GM18870 (cell line): ENCODE measurements at regions not wholly inside any gene's neighbourhood (a gene's known extent, or its start where the extent isn't known, plus 50 kb on each side); places are given as distances from the start of the nearest gene placed in this dataset.

Source experiments
- ATAC-seq: cut with Tn5 transposase; IDR thresholded peaks from one replicate; pipeline ENCODE4 v1.9.1; 2021; ENCODE audit warnings: moderate library complexity; ENCODE audit not compliant: unreplicated experiment

DNA sequence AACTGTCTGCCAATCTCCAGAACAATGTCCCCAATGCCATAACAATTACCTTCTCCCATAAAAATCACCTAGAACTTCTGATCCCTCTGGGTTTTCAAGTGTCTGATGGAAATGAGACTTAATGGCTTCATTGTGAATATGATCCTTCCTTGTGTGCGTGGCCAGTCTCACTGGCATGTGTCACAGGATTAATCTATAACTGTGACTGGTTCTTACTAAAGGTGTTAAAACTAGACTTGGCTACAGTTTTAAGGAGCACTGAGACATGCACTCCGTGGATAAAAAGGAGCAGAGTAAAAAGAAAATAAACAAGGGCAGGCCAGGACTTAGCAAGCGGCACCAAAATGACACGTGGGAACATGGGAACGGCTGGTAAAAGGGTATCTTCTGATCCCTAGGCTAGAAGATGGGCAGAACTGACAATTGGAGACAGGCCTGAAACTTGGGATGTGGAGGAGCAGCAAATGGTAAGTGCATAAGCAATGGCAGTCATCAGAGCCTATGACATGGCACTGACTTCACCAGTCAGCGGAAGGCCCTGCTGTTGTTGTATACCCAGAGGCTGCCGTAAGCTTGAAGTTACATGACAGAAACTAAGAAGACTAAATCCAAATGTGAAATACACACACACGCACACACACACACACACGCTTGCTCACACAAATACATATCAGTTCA, 256.6 kb upstream of the NOCT start:
- no peak for ATAC-seq

DNA sequence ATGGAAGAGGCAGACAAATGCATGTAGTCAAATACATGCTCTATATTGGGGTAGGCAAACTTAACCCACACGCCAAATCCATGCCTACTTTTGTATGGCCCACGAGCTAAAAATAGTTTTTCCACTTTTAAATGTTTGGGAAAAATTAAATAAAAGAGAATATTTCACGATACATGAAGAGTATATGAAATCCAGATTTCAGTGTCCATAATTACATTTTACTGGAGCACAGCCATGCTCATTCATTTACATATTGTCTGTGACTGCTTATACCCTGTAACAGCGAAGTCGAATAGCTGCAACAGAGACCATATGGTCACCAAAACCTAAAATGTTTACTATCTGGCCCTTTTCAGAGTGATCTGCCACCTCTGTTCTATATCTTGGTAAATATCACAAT, 257.4 kb upstream of the NOCT start:
- no peak for ATAC-seq

DNA sequence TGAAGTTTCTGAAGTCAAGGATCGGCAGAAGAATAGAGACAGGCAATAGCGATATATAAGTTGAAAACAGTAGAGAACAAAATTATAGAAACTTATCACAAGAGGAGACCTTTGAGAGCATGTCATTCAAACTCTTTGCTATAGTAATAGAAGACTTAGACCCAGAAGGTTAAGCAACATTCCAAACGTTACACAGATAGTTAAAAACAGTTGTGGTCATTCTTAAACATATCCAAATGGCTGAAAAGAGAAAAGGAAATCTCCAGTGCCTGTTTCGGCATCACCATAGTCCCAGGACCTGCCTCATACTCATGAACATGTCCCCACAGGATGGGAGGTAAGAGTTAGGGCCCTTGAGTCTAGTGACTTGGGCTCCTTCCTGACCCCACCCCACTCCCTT, 258.1 kb upstream of the NOCT start:
- no peak for ATAC-seq

DNA sequence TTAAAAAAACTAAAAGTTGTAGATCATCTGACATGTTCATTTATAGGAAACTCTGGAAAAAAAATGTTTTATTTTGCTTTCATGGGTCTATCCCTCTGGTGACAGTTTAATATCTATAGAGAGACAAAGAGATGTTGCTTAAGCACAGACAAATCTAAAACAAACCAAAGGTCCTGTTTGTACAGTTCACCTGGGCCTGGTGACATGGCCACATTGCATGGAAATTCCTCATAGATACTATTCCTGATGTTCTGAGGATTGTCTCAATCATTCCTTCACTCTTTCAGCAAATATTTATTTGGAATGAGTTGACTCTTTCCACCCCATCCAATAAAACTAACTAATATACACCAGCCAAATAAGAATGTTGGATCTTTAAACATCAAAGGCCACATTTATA, 259.1 kb upstream of the NOCT start:
- ATAC-seq = no peak

DNA sequence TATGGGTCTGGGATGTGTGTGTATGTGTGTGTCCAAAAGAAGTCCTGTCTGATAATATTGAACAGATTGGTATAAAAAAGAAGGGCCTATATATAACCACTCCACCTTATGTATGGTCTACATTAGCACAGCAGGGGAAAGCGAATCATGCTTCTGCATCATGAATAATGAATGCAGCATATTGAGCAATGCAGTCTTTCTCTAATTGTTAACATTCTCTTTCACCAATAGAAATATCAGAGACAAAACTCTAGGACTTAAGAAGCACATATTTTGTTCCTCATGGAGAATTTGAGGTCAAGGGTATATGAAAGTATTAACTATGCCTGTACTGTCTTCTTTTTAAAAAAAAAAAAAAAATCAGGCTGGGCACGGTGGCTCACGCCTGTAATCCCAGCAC, 264.3 kb upstream of the NOCT start:
- ATAC-seq = no peak

DNA sequence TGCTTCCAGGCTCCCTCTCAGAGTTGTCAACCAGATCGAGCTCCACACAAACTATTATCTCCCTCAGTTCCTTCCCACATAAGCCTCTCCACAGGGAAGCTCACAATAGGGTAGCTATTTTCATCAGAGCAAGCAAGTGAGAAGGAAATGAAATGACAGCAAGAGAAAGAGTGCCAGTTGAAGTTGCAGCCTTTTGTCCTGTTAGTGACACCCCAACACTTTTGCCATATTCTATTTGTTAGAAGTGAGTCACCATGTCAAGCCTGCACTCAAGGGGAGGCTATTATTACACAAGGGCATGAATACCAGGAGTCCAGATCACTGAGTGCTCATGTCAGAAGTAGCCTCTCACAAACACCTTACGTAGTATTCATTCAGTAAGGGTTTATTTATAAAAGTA, 266.3 kb upstream of the NOCT start:
- no peak for ATAC-seq

DNA sequence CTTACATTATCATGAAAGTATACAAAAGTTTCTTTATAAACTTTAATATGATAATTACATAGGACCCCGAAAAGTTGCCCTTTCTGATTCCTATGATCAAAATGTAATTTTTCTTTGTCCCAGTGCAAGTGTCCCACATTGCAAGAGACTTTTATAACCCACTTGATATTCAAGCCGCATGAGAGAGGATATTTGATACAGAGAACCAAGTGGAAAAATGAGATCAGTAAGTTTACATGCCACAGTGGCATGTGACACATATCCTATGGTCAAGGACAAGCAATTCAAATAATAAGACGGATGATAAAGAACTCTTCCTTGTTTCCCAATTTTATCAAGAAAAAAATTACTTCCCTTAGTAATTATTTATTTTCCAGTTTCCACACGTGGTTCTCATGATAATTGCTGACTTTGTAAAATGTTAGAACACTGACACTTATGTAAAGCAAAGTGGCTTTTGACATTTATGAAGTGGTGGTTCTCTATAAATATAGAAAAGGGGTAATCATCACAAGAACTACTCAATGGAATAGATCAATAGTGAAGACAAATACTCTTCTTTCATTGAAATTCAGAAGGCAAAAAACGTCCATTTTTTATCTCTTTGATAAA, 273.7 kb upstream of the NOCT start:
- ATAC-seq = no peak

DNA sequence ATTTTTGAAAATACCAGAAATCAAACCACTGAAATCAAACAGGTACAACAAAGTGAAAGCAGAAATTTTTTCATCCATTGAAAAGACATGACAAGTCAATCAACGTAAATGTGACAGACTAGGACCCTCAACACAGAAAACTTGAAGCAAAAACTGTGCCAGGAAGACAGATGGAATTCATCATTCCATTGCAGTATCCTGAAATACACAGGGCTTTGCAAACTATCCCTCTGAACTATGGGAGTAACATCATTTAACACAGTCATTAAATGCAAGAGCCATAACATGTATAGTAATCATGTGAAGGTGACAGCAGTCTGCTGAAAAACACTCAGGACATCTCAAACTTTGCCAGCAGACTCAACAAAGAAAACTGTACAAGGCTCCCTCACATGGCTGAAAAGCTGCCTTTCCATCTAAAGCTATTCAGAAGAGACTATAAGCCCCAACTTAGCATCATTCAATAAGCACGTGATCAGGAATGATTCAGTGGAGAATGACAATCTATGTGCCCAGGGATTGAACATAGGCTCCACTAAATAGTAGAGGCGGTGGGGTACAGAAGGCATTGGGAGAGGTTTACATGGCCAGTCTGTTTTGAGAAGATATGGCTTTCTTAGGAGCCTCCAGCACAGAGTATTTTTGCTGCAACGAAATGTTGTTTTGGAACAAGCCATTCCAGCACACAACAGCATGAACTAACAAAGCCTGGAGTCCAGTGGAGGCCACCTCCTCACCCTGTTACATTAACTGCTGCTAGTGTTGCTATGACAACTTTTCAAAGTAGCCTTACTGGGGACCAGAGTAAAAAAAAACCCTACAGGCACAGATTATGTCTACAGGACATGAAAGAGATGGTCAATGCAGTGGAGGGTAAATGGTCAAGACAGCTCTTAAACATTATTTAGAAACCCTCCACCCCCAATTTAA, 274.5 kb upstream of the NOCT start:
- no peak for ATAC-seq

DNA sequence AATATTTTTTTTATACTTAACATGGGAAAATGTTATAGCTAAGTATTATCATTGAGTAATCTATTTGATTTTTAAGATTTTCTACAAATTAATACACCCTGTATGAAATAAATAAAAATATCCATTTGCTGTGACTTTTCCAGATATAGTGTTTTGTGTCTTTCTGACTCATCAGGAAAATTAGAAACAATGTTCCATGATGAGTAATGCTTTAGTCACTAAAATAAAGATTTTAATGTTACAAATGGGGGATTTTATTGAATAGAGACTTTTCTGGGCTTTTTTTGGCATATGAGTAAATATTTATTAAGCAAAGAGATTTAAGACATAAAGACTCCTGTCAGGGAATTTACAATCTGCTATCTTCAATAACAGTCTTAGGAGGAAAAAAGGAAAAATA, 279.2 kb upstream of the NOCT start:
- no peak for ATAC-seq

DNA sequence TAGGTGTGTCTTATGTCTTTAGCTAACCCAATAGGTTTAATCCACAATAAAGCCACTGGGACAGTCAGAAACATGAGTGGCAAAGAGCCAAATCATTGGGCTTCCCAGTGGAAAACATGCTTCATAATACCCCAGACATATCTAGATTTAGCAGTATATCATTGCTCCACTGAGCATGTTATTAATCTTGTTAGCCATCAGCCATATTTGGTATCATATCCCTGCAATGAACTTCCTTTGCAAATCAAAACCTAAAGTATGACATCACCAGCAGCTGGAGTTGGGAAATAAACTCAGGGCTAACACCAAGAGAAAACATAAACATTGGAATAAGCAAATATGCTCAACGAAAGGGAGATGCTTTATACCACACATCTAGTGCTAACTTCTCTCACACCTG, 280.8 kb upstream of the NOCT start:
- no peak for ATAC-seq

DNA sequence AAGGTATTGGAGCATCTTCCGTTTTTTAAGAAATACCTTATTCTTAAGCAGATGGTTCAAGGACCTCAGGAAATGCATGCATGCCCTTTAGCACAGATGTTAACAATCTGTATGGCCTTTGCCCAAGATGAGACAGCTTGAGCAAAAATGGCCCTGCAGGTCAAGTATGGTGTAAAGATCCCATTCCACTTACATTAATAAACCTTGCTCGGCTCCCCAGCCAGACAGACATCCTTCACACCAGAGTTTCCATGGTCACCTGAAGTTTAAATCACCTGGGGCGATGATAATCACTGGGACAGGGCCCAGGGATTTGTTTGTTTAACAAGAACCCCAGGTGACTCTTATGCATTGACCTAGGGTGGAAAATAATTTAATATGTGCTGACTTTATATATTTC, 287.0 kb upstream of the NOCT start:
- ATAC-seq = no peak

DNA sequence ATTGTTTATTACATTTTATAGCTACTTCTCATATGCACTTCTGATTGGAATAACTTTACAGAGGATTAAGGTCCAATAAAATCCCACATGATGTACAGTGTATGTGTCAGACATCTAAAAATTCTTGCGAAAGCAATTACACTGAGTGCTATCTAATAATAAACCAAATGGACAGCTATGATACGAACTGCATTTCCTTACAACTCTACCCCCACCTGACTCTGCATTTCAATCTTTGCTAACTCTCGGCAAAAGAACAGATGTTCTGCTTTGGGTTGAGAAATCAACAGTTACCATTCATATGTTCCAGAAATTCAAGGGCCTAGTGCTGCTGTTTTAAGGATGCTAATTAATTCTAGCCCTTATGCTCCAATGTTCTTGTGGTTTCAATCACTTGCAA, 287.9 kb upstream of the NOCT start:
- ATAC-seq = no peak

DNA sequence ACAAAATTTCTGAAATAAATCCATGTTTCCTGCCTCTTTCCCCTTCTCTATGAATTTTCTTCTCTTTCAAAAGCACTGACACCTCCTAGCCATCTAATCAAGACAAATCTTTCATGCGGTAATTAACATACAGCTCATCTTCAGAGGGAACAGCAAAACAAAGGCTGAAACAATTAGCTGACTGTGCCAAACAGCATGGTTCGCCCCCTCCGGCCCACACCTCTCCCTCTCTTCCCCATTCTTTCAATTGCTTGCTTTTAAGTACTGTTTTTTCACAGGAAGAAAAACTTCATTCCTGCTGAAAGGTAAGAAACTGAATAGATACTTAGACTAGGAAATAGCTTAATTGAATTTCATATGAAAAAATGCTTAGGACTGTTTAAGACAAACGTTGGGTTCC, 291.1 kb upstream of the NOCT start:
- no peak for ATAC-seq

DNA sequence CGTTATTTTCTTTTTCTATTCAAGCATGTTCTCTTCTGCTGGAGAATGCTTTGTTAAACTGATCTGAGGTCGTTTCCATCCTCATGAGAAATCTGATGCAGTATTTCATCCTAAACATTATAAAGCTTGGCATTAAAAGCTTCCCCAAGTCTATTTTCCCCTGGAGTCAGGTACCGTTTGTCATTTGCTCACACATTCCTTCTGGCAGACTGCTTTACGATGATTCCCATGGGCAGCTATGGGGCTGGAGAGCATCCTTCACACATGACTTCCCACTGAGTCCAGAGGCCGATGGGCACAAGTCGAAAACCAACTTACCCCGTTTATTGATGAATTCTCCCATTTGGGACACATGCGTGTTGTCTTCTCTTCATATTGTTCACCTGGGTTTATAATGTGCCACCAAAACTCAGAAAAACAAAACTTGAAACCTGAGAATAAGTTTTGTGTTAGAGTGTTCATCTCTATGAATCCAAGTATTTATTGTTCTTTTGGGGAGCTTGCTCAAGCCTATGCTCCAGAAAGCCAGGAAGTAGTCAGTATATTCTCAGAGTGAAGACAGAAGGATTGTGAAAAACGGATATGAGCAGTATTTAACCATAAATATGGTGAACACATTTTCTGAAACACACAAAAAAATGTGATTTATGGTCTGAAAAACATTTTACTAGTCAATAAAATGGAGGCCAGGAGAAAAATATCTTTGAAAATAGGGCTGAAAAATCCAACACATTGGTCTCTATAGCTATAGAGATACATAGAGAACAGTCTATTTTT, 298.8 kb upstream of the NOCT start:
- no peak for ATAC-seq

DNA sequence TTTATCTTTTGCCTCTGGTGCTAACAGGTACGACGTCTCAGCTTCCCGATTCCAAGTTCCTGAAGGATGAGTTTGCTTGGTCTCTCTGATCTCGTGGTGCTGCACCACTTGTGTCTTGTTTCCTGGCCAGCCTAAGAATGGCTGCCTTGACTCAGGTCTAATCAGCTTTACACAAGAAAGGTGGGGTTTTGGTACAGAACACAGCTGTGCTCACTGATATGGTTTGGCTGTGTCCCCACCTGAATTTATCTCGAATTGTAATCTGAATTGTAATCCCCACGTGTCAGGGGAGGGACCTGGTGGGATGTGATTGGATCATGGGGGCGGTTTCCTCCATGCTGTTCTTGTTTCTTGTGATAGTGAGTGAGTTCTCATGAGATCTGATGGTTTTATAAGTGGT, 305.3 kb upstream of the NOCT start:
- no peak for ATAC-seq

DNA sequence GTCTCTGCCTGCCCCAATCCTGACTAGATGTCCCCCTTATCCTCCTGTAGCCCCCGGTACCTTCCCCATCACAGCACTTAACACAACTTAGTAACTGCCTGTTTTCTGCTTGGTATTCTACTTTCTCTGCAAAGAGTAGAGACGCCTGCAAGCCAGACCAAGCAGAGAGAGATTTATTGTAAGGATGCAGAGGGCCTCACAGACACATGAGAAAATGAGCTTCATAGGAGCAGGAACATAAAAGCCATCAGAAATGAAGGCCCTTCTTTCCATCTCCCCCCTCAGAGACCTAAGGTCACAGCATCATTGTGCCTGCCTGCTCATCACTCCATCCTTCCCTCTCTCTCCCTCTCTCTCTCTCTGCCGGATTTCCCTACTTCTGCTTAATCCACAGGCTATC, 305.7 kb upstream of the NOCT start:
- ATAC-seq = no peak

DNA sequence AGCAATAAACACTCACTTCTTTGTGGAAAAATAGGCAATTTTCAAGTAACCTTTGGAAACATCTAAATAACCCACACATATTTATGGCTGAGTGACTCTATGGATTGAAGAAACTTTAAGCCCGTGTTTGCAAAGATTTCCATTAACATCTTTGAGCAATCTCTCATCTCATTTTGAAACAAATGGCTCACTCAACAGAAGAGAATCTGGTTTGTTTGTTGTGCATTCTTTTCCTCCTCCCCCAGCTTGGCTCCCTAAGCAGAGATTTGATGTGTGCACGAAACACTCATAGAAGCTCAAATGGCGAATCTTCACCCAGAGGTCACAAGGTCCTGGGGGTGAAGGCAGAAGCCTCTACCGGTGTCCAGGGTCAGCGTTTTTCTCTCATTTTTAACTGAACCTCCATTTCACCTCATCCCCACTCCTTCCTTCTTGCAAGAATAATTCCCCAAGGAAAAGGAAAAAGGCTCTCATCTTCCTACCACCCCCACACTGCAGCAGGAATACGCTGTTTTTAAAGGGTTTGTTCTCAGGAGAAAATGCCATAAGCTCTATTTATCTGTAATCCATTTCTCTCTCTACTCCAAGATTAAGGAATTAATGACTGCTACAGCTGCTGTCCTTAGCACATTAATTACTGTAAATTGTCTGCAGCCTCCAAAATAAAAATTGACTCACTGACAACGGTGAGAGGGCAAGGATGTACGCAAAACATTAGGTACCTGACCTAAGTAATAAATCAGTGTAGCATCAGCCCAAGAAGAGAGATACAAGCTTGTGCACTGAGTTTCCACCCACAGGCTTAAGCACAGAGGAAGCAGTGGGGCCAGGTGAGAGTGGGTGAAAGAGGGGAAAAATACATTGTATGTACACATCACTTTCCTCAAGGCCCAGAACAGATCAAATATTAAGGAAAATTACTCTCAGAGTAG, 307.6 kb upstream of the NOCT start:
- no peak for ATAC-seq

DNA sequence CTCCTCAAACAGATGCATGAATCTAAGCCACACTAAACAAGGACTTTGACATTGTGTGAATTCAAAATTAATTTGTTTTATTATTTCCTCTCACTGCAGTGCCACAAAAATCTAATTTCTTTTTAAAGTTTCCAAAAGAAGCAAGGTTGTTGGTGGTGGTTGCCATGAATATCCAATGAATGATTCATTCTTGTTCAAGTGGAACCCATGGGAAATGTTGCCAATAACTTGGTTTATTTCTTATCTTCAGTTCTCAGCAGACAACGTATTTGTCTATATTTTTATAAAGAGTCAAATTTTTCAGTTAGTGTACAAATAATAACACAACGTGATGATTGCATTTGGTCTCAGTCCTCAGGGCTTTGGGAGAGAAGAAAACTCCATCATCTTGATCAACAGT, 309.4 kb upstream of the NOCT start:
- ATAC-seq = no peak

DNA sequence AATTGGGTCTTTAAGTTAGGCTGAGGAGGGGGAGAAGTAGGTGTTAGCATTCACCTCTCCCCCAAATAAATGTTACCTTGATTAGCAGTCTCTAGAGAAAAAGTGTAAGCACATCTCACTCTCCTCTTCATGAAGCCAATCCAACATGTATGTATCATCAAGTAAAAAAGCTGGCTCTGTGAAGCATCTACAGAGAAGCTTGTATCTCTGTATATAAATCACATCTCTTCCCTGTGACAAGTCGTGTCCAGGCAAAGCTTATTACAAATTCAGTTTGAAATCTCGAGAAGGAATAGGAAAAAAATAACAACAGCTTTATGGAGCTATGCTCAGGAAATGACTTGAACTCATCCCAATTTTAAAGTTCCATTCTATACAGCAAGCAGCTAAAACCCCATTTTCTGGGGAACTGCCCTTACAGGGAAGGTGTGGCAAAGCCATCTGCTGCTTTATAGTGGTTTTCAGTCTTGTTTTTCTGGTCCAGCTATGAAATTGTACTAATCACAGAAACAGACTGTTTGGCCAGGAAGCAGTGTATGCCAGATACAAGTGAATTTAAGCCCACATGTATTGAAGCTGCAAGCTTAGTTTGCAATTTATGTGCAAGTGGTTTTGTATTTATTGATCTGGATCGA, 313.3 kb upstream of the NOCT start:
- ATAC-seq = no peak

DNA sequence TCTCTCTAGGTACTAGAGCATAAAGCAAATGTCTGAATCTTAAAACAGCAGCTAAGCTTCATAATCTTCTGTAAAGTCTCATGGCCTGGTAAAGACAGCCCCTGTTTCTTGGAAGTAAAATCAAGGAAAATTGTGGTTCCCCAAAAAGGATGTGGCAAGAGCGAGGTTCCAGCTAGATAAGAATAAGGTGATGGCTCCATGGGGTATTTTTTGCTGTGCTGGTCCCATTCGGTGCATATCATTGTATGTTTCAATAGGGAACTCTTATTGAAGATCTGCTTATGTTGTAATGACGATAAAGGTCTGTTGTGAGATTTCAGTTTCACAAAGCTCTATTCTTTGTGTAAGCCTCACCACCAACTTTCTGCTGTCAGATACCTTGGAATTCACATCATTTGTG, 316.9 kb upstream of the NOCT start:
- no peak for ATAC-seq
